ENCODE measurements at regions not wholly inside any gene's neighbourhood (a gene's known extent, or its start where the extent isn't known, plus 50 kb on each side); places are given as distances from the start of the nearest gene placed in this dataset.

DNA sequence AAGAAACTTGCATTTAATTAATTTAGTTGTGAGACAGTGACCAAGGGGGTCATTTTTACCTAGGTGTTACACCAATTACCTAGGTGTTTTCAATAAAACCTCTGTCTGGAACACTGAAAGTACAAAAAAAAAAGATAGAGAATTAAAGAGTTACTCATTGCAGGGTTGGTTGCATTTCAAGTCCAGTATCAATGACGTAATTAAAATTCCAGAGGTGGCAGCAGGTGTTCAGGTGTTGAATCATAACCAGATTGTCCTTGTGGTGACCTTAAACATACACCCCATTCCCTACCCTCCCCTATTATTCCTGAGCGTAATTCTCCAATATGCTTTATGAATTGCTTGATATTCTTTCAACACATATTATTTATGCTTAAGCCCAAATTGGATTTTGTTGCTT lies 352.0 kb upstream of the SLC8A1 start:
- POLR2A ChIA-PET = no interaction called here
- no peaks in the 10 kb centered on the region for H3K27me3 Mint-ChIP-seq
- no peaks in the 10 kb centered on the region for H3K4me1 Mint-ChIP-seq
- CTCF ChIA-PET = no interaction called here
- H3K27ac Mint-ChIP-seq = no peak overlapping the region
- no peaks in the 10 kb centered on the region for H3K36me3 Mint-ChIP-seq (ENCODE audit: low read depth)
- H3K4me3 Mint-ChIP-seq = no peak overlapping the region
- DNase-seq = no peak
- peaks cover 2% of the 10 kb centered on the region for H3K9me3 Mint-ChIP-seq

DNA sequence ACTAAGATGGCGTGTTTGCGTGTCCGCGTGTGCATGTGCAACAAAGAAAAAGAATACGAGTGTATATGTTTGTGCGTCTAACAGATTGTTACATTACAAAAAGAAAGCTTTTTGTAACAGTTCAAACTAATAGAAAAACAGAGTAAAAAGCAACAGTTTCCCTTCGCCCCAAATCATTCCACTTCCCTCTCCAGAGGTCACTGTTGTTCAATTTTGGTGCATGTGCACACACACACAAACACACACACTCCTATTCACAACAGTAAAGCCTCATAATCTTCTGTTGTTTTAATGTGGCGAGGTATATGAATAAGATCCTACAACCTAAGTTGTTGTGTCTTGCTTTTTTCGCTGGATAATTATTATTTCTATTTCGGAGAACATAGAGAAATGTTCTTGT lies 357.3 kb upstream of the SLC8A1 start:
- ChIA-PET POLR2A (no interaction called here), CTCF (no interaction called here)
- Mint-ChIP-seq H3K4me1 (no peaks in the 10 kb centered on the region), H3K27ac (no peak overlapping the region), H3K9me3 (peaks cover 2% of the 10 kb centered on the region), H3K4me3 (no peak overlapping the region), H3K27me3 (no peaks in the 10 kb centered on the region), H3K36me3 (ENCODE audit: low read depth) (no peaks in the 10 kb centered on the region)
- no peak for DNase-seq

DNA sequence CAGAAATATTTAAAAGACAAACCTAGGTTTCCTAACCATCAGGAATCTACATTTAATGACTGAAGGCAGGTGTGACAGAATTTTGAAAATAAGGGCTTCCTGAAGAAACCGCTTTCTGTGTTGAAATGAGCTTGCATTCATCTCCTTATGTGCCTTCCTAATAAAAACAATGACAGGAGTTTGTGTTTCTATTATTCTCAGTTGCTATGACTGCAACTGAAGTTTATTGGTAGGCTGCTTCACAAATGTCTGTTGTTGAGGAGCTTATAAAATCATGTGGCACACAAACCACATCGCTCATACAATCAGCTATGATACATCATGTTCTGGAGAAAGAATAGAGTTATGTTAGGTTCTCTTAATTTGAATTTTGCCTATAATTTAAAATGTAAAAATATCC lies 362.7 kb upstream of the SLC8A1 start:
- Mint-ChIP-seq H3K27me3 (no peaks in the 10 kb centered on the region), H3K9me3 (no peaks in the 10 kb centered on the region), H3K27ac (no peak overlapping the region), H3K4me1 (no peaks in the 10 kb centered on the region), H3K4me3 (no peak overlapping the region), H3K36me3 (ENCODE audit: low read depth) (no peaks in the 10 kb centered on the region)
- ChIA-PET POLR2A (no interaction called here), CTCF (no interaction called here)
- no peak for DNase-seq

DNA sequence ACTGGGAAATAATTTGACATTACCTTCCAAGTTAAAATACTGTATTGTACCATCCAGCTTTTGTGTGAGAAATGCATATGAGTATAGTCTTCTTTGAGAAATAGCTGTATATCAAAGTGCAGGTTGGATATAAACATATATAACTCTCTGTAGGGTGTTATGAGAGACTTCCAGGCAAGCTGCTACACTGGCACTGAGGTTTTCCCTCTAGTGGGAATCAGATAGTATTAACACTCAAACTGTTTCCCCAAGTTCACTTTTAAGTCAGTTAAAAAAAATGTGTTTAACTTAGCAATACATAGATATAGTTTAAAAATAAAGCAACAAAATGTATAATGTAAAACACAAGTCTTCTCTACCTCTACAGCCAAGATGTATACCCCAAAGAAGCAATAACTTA lies 368.4 kb upstream of the SLC8A1 start:
- H3K4me1 Mint-ChIP-seq = no peaks in the 10 kb centered on the region

DNA sequence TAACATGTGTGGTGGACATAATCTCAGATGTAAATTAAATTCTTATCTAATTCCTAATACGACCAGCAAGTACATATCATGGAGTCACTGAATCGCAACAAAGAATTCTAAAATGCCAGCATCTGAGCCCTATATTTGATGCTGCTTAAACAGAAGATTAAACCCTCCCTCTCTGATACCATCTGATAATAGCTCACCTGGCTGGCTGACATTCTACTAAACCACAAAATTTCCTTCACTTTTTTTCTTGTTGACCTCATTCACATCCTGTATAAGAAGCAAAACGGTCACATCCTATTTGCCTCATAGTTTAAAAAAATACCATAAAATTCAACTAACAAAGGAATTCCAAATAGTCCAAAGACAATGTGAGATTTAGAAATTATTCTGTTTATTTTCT lies 371.6 kb upstream of the SLC8A1 start:
- CTCF ChIA-PET = no interaction called here
- POLR2A ChIA-PET = no interaction called here
- H3K27me3 Mint-ChIP-seq = no peaks in the 10 kb centered on the region
- H3K9me3 Mint-ChIP-seq = peaks cover 2% of the 10 kb centered on the region
- DNase-seq = no peak
- H3K36me3 Mint-ChIP-seq (ENCODE audit: low read depth) = no peaks in the 10 kb centered on the region
- H3K4me3 Mint-ChIP-seq = no peak overlapping the region
- no peaks in the 10 kb centered on the region for H3K4me1 Mint-ChIP-seq
- no peak overlapping the region for H3K27ac Mint-ChIP-seq

More for the DNA sequence above, 368.4 kb upstream of the SLC8A1 start:
- no peak overlapping the region for H3K27ac Mint-ChIP-seq
- POLR2A ChIA-PET = no interaction called here
- H3K36me3 Mint-ChIP-seq (ENCODE audit: low read depth) = no peaks in the 10 kb centered on the region
- CTCF ChIA-PET = no interaction called here
- H3K27me3 Mint-ChIP-seq = no peaks in the 10 kb centered on the region
- H3K9me3 Mint-ChIP-seq = peaks cover 2% of the 10 kb centered on the region
- H3K4me3 Mint-ChIP-seq = no peak overlapping the region
- no peak for DNase-seq

DNA sequence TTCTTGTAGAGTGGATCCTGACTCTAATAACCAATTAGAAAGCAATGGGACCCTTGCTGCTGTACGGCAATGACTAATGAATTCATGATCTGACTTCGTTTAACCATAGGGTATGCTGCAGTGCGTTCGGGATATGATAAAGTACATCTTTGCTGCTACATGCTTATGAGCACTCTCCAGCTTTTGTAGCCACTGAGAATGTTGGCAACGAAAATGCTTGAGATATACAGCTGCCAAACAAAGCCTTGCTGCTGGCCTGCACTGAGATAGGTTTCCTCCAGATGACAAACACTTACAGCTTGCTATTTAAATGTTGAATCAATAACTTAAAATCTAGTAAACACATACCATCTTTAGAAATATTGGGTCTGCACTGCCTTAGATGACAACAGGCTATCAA lies 372.4 kb upstream of the SLC8A1 start:
- ChIA-PET POLR2A (no interaction called here), CTCF (no interaction called here)
- DNase-seq = no peak
- Mint-ChIP-seq H3K36me3 (ENCODE audit: low read depth) (no peaks in the 10 kb centered on the region), H3K4me3 (no peak overlapping the region), H3K9me3 (peaks cover 2% of the 10 kb centered on the region), H3K27ac (no peak overlapping the region), H3K27me3 (no peaks in the 10 kb centered on the region), H3K4me1 (no peaks in the 10 kb centered on the region)

DNA sequence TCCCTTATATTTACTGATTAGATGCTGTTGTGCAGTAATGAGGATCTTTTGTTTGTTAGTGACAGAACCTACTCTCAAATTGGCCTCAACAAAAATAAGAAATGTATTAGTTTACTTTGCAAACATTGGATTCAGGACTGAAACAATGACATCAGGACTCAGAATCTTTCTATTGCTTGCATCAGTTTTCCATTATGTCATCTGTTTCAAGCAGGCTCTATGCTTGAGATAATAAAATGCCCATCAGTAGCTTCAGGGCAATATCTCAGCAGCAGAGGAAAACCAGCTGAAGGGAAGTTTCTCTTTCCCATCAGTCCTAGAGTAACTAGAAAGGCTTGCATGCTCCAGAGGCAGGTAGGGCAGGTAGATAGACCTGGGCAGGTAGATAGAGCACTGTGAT lies 375.5 kb upstream of the SLC8A1 start:
- Mint-ChIP-seq H3K36me3 (ENCODE audit: low read depth) (no peaks in the 10 kb centered on the region), H3K27ac (no peak overlapping the region), H3K4me1 (no peaks in the 10 kb centered on the region), H3K27me3 (no peaks in the 10 kb centered on the region), H3K9me3 (peaks cover 2% of the 10 kb centered on the region), H3K4me3 (no peak overlapping the region)
- ChIA-PET CTCF (no interaction called here), POLR2A (no interaction called here)
- no peak for DNase-seq

DNA sequence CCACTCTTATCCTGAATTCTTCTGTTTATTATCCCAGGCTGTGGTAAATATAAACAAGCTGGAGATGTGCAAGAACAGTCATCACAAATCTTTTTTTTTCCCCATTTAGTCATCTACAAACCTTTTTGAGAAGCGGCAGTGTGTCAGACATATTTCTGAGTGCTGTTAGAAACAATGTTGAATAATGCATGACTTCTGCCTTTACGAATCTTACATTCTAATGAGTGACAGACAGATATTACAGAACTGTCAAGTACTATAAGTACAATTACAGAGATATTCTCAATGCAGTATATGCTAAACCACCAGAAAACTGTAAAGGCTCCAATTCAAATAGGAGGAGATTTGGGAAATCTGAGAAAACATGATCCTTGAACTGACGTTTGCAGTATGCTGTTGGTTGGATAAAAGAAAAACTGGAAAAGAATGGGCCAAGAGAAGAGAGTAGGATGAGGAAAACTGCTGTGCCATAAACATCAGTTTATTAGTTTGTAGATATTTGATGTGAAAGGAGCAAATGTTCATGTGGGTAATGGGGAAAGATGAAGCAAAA lies 379.5 kb upstream of the SLC8A1 start:
- DNase-seq = no peak
- no peak overlapping the region for H3K27ac Mint-ChIP-seq
- no peaks in the 10 kb centered on the region for H3K9me3 Mint-ChIP-seq
- H3K4me1 Mint-ChIP-seq = no peaks in the 10 kb centered on the region
- H3K27me3 Mint-ChIP-seq = no peaks in the 10 kb centered on the region
- no peak overlapping the region for H3K4me3 Mint-ChIP-seq
- ChIA-PET POLR2A (no interaction called here), CTCF (no interaction called here)
- H3K36me3 Mint-ChIP-seq (ENCODE audit: low read depth) = no peaks in the 10 kb centered on the region

DNA sequence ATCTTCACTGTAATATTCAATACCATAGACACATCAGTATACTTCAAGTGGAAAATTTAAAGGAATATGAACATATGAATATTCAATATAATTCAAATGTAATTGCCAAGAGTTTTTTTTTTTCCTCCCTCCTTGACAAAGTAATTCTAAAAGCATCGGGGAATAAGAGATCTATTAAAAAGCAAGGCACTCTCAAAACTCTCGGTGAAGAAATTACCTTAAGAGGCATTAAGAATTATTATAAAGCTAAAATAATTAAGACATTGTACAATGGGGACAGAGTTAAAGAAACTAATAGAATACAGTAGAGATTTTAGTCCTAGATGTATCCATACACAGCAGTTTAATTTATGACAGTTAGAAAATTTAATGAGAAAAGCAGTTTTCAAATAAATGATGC lies 390.0 kb upstream of the SLC8A1 start:
- ChIA-PET POLR2A (no interaction called here), CTCF (no interaction called here)
- Mint-ChIP-seq H3K27me3 (no peaks in the 10 kb centered on the region), H3K36me3 (ENCODE audit: low read depth) (no peaks in the 10 kb centered on the region), H3K9me3 (peaks cover 2% of the 10 kb centered on the region), H3K4me1 (no peaks in the 10 kb centered on the region), H3K4me3 (no peak overlapping the region), H3K27ac (no peak overlapping the region)
- no peak for DNase-seq

DNA sequence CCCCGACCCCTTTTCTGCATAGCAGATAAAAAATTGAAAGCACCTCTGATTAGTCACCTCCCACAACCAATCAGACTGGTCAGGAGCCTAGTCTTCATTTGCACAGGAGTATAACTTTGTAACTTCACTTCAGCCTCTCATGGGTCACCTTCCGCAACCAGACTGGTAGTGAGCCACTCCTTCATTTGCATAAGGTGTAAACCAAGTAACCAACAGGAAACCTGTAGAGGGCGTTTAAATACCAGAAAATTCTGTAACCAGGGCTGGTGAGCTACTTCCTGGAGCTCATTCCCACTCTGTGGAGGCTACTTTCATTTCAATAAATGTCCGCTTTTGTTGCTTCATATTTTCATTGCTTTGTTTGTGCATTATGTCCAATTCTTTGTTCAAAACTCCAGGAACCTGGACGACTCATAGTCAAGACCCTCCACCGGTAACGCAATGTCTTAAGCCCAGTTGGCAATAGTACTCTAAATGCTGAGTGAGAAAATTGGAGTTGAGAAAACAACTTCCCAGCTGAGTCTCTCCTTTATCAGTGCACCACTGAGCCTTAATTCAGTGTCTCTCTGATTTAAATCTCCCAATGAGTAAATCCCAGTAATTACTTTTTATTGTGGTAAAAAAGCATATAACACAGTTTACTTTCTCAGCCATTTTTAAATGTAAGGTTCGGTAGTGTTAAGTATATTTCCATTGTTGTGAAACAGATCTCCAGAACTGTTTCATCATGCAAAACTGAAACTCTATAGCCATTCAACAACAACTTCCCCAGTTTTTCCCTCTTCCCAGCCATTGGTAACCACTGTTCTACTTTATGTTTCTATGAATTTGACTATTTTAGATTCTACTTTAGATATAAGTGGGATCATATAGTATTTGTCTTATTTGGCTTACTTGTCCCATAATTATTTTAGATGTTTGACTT lies 392.7 kb upstream of the SLC8A1 start:
- no peaks in the 10 kb centered on the region for H3K9me3 Mint-ChIP-seq
- H3K4me1 Mint-ChIP-seq = no peaks in the 10 kb centered on the region
- H3K36me3 Mint-ChIP-seq (ENCODE audit: low read depth) = no peaks in the 10 kb centered on the region
- no peak overlapping the region for H3K4me3 Mint-ChIP-seq
- H3K27ac Mint-ChIP-seq = no peak overlapping the region
- ChIA-PET CTCF (no interaction called here), POLR2A (no interaction called here)
- no peaks in the 10 kb centered on the region for H3K27me3 Mint-ChIP-seq
- no peak for DNase-seq

DNA sequence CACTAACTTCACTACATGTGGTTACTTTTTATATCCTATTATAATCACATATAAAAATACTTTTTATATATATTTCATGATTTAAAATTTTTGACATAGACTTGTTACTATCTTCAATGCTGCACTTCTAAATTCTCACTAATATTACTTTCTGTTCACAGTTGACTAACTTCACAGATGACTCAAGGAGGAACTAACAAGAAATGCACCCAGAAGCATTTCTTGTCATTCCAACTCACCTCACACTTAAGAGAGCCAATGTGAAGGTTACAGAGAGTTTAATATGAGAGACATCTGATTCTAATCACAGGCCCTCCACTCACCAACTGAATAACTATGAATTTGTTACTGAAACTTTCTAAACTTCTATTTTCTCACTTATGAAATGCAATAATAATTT lies 399.8 kb upstream of the SLC8A1 start:
- ChIA-PET POLR2A (no interaction called here), CTCF (no interaction called here)
- peaks cover 9% of the 10 kb centered on the region for H3K9me3 Mint-ChIP-seq
- H3K4me3 Mint-ChIP-seq = no peak overlapping the region
- no peaks in the 10 kb centered on the region for H3K27me3 Mint-ChIP-seq
- H3K4me1 Mint-ChIP-seq = no peaks in the 10 kb centered on the region
- no peak overlapping the region for H3K27ac Mint-ChIP-seq
- DNase-seq = no peak
- no peaks in the 10 kb centered on the region for H3K36me3 Mint-ChIP-seq (ENCODE audit: low read depth)

DNA sequence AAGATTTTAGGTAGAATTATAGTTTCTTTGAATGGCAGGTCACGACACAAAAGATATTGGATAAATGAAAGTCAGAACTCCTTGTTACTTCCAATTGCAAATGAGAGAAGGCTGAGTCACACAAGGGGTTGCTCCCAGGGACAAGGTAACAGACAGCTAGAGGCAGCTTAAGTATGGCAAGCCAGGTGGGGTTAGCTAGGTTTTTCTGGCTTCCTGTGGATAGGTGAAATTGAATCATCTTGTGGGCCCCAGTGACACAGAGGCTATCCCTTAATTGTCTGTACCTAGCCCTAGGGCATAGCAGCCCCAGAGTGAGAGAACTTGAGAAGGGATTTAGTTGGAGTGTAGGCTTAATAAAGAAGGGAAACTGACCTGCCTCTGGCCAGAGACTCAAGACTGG lies 407.7 kb upstream of the SLC8A1 start:
- ChIA-PET CTCF (interaction anchor here (0.6 kb wide), 1 partner anchor 87 kb away, joined by 3 read pairs; no protein-coding TSS in a partner anchor), POLR2A (no interaction called here)
- no peak overlapping the region for H3K27ac Mint-ChIP-seq
- H3K27me3 Mint-ChIP-seq = no peaks in the 10 kb centered on the region
- H3K36me3 Mint-ChIP-seq (ENCODE audit: low read depth) = no peaks in the 10 kb centered on the region
- H3K4me1 Mint-ChIP-seq = no peaks in the 10 kb centered on the region
- H3K9me3 Mint-ChIP-seq = peaks cover 8% of the 10 kb centered on the region
- no peak for DNase-seq
- H3K4me3 Mint-ChIP-seq = no peak overlapping the region

DNA sequence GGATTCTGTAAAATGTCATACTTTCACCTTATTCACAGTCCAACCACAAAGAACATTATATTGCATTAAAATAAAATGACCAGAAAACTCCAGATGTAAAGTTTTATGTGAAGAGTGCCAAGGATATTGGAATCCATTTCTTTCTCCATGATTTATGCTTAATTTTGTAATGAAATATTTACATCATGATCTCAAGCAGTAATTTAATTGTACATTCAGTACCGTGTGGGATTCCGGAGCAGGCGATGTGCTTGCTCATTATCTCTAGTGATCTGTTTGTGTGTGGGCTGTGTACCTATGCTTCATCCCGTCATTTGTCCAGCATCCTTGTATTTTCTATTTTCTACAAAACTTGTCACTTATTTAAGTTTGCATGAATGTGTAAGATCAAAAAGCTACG lies 415.9 kb upstream of the SLC8A1 start:
- no peak for DNase-seq
- H3K4me1 Mint-ChIP-seq = no peaks in the 10 kb centered on the region
- no peaks in the 10 kb centered on the region for H3K36me3 Mint-ChIP-seq (ENCODE audit: low read depth)
- no peak overlapping the region for H3K4me3 Mint-ChIP-seq
- no peaks in the 10 kb centered on the region for H3K27me3 Mint-ChIP-seq
- CTCF ChIA-PET = no interaction called here
- POLR2A ChIA-PET = no interaction called here
- no peak overlapping the region for H3K27ac Mint-ChIP-seq
- peaks cover 2% of the 10 kb centered on the region for H3K9me3 Mint-ChIP-seq

DNA sequence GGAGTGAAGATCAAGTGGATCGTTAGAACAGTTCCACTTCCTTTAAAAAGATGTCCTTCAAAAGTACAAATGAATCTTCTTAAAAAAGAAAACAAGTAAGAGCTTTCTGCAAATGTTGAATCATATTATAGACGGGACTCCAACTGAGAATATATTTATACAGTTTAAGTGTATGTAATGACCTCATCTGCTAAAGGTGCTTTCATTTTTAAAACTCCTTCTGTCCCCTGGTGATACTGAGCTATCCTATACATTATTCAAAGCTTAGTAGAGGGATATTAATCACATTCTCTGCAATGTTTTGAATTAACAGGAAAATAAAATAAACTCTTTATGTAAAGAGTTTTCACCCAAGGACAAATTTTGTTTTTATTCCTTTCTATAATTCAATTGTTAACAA lies 420.7 kb upstream of the SLC8A1 start:
- DNase-seq = no peak
- POLR2A ChIA-PET = no interaction called here

More for the DNA sequence above, 420.7 kb upstream of the SLC8A1 start:
- no peaks in the 10 kb centered on the region for H3K4me1 Mint-ChIP-seq
- no peak overlapping the region for H3K4me3 Mint-ChIP-seq
- no peak overlapping the region for H3K27ac Mint-ChIP-seq
- no peaks in the 10 kb centered on the region for H3K36me3 Mint-ChIP-seq (ENCODE audit: low read depth)
- CTCF ChIA-PET = no interaction called here
- no peaks in the 10 kb centered on the region for H3K9me3 Mint-ChIP-seq
- H3K27me3 Mint-ChIP-seq = no peaks in the 10 kb centered on the region

All from activated CD4-positive, alpha-beta memory T cell treated with anti-CD3 and anti-CD28 coated beads, Interleukin-2, amount 10 ng/mL, durations not matched to agents 7 days and 5 days (primary cell).